ENCODE measurements at regions not wholly inside any gene's neighbourhood (a gene's known extent, or its start where the extent isn't known, plus 50 kb on each side); places are given as distances from the start of the nearest gene placed in this dataset.

- Histone ChIP-seq H3K27ac (ENCODE audit: low read length) (no peak overlapping the region), H3K36me3 (ENCODE audit: control insufficient read depth, insufficient read depth, low read length) (no peaks in the 10 kb centered on the region), H3K9me3 (ENCODE audit: control insufficient read depth, insufficient read depth, low read depth, low read length) (no peaks in the 10 kb centered on the region), H3K4me1 (ENCODE audit: control insufficient read depth, insufficient read depth, low read length) (peaks cover 5% of the 10 kb centered on the region), H3K27me3 (ENCODE audit: control insufficient read depth, insufficient read depth, low read length) (no peaks in the 10 kb centered on the region), H3K4me3 (ENCODE audit: low read depth in 2 of 2, low read length in 2 of 2) (no peak overlapping the region)
- no peak for DNase-seq (ENCODE audit: low read depth, low spot score)
- ATAC-seq, result no peak
- POLR2A ChIA-PET, result no interaction called here
- intact Hi-C loops (cut with micrococcal nuclease; ENCODE audit: unreplicated experiment) (no loop called here), in situ Hi-C loops (cut with HindIII; ENCODE audit: low pct_unique_long_range_greater_than_20kb, low sequenced_read_pairs) (no loop called here)
- CTCF ChIA-PET, result no interaction called here
- no TSS peak for BruUV-seq (replicated peaks)
- TF ChIP-seq CTCF (IDR thresholded peaks at IDR 0.05) (no peak), TCF7L2 (IDR thresholded peaks at IDR 0.05; ENCODE audit: low read depth, low read length) (no peak), SIN3A (IDR thresholded peaks at IDR 0.05; ENCODE audit: borderline replicate concordance, insufficient read depth, low read depth, low read length) (no peak), REST (IDR thresholded peaks at IDR 0.05; ENCODE audit: insufficient read depth in 1 of 2, low read depth in 2 of 2, low read length in 1 of 2) (no peak), POLR2AphosphoS5 (IDR thresholded peaks at IDR 0.05; ENCODE audit: low read depth, low read length) (no peak)
Measured at GRCh38 chr2:70030724-70031420, 56.4 kb upstream of the PCBP1 start.

- ATAC-seq (no peak), DNase-seq (ENCODE audit: low read depth, low spot score) (no peak)
- Histone ChIP-seq H3K27me3 (ENCODE audit: control insufficient read depth, insufficient read depth, low read length) (no peaks in the 10 kb centered on the region), H3K4me3 (ENCODE audit: low read depth in 2 of 2, low read length in 2 of 2) (no peak overlapping the region), H3K4me1 (ENCODE audit: control insufficient read depth, insufficient read depth, low read length) (peaks cover 3% of the 10 kb centered on the region), H3K36me3 (ENCODE audit: control insufficient read depth, insufficient read depth, low read length) (no peaks in the 10 kb centered on the region), H3K9me3 (ENCODE audit: control insufficient read depth, insufficient read depth, low read depth, low read length) (no peaks in the 10 kb centered on the region), H3K27ac (ENCODE audit: low read length) (no peak overlapping the region)
- POLR2A ChIA-PET, result no interaction called here
- TF ChIP-seq CTCF (IDR thresholded peaks at IDR 0.05) (no peak), POLR2AphosphoS5 (IDR thresholded peaks at IDR 0.05; ENCODE audit: low read depth, low read length) (no peak), TCF7L2 (IDR thresholded peaks at IDR 0.05; ENCODE audit: low read depth, low read length) (no peak), REST (IDR thresholded peaks at IDR 0.05; ENCODE audit: insufficient read depth in 1 of 2, low read depth in 2 of 2, low read length in 1 of 2) (no peak), SIN3A (IDR thresholded peaks at IDR 0.05; ENCODE audit: borderline replicate concordance, insufficient read depth, low read depth, low read length) (no peak)
- CTCF ChIA-PET, result no interaction called here
- intact Hi-C loops (cut with micrococcal nuclease; ENCODE audit: unreplicated experiment), result no loop called here
- BruUV-seq (replicated peaks), result no TSS peak
- in situ Hi-C loops (cut with HindIII; ENCODE audit: low pct_unique_long_range_greater_than_20kb, low sequenced_read_pairs), result no loop called here
Measured at GRCh38 chr2:70029814-70030409, 57.4 kb upstream of the PCBP1 start.

Measured in Panc1 (cell line).